HG03342 (cell line): ENCODE measurements at regions not wholly inside any gene's neighbourhood (a gene's known extent, or its start where the extent isn't known, plus 50 kb on each side); places are given as distances from the start of the nearest gene placed in this dataset.
"Not testable (repeated sequence)": the region's sequence is repeated elsewhere in the genome, so short reads cannot be mapped to it uniquely, and the experiment has no call there.

Experiments used
- ATAC-seq: cut with Tn5 transposase; IDR thresholded peaks from one replicate; pipeline ENCODE4 v1.9.1; 2021; ENCODE audit warnings: mild to moderate bottlenecking, moderate library complexity; ENCODE audit not compliant: unreplicated experiment

GRCh38 chr20:53891306-53891894 is 179.0 kb downstream of the BCAS1 start:
- ATAC-seq, result no peak

GRCh38 chr20:53890443-53891305 is 179.7 kb downstream of the BCAS1 start:
- ATAC-seq, result no peak

GRCh38 chr20:53889411-53890148 is 180.8 kb downstream of the BCAS1 start:
- no peak for ATAC-seq

- no peak for ATAC-seq
Observed at GRCh38 chr20:53888951-53889350, 181.4 kb downstream of the BCAS1 start.

GRCh38 chr20:53888510-53888909 is 181.9 kb downstream of the BCAS1 start:
- no peak for ATAC-seq

GRCh38 chr20:53887973-53888372 is 182.4 kb downstream of the BCAS1 start:
- no peak for ATAC-seq

GRCh38 chr20:53884859-53885541 is 185.4 kb downstream of the BCAS1 start:
- no peak for ATAC-seq

- no peak for ATAC-seq
Observed at GRCh38 chr20:53883098-53883911, 187.1 kb downstream of the BCAS1 start.

DNA sequence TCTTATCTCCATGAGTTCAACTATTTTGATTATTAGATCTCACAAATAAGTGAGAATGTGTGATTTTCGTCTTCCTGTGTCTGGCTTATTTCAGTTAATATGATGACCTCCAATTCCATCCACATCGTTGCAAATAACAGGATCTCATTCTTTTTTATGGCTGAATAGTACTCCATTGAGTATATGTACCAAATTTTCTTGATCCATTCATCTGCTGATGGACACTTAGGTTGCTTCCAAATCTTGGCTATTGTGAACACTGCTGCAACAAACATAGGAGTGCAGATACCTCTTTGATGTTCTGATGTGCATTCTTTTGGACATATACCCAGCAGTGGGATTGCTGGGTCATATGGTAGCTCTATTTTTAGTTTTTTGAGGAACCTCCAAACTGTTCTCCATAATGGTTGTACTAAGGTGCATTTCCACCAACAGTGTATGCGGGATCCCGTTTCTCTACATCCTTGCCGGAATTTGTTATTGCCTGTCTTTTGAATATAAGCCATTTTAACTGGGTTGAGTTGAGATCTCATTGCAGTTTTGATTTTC is 187.9 kb downstream of the BCAS1 start:
- not testable (repeated sequence) for ATAC-seq

GRCh38 chr20:53881362-53881761 is 189.0 kb downstream of the BCAS1 start:
- ATAC-seq, result no peak

GRCh38 chr20:53880108-53880641 is 190.2 kb downstream of the BCAS1 start:
- no peak for ATAC-seq

- ATAC-seq, result no peak
Observed at GRCh38 chr20:53879048-53879684, 191.2 kb downstream of the BCAS1 start.

DNA sequence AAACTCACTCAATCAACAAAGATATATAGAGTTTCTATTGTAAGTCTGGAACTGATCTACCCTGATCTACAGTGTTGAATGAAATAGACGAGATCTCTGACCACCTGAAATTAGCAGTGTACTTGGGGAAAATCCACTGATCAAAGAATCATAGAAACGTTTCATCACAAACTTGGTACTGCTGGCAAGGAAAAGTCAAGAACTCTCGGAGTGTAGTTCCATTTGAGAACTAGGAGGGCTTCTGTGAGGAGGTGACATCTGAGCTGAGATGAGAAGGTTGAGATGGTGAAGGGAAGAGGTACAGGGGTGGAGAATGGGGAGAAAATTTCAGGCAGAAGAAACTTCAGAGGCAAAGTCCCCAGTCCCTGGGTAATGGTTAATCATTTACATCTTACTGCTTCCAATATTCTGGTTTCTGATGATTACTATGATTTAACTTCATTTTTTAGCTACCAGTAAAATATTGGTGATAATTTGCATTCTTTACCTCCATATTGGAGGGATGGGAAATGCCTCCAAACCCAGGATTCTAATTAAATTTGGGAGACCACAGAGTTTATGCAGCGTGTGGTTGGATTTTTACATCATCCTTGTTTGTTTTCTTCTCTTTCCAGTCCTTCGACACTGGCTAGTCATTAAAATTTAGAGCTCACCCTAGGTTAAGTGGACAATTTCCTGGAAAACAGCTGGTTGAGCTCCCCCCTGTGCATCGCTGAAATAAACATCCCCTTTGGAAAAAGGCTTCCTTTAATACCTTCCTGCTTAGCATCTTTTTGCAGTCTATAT is 191.9 kb downstream of the BCAS1 start:
- ATAC-seq, result no peak

- ATAC-seq, result no peak
Observed at GRCh38 chr20:53876956-53877355, 193.4 kb downstream of the BCAS1 start.

DNA sequence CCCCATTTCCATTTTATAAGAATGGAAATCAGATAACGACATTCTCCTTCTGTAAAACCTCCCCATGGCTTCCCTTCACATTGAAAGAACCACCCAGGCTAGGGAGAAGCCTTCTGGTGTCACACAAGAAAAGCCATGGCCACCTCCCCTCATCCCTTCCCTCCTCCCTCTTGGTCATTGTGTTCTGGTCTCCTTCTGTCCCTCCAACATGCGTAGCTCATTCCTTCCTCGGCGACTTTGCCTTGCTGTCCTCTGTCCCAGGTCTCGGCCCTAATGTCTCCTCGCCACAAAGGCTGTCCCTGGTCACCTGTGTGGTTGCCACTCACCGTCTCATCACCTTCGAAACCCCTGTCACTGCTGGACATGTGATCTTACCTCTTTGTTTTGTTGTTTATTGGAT is 193.9 kb downstream of the BCAS1 start:
- no peak for ATAC-seq

DNA sequence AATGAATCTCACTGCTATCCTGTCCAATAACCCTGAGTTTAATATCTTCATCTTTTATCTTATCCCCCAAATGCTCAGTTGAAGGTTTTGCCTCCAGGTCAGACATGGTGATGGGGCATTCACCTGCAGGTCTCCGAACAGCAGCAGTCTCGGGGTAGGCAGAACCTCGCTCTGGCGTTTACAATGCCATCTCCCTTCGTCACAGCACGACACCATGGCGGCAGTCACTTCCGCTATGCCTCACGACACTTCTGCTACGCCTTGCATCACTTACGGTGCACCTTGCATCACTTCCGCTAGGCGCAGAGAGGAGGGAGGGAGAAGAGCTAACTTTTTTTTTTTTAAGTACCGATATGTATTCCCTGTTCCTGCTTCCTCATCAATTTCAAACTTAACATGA is 194.9 kb downstream of the BCAS1 start:
- ATAC-seq, result no peak

DNA sequence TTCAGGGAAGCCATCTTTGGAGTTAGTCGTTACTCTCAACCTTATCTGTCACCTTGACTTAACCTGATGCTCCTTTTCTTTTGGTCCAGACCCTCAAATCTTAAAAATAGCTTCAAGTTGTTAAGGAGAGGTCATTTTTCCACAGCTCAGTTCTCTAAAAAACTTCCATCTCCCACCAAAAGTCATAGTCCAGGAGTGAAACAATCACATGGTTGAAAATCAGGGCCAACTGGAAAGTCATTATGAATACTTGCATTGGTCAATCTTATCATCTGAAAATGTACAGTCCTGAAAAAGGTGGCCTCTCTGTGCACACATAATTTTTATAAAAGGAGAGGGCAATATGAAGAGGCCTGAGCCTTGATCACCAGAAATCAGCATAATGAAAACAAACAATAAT is 195.7 kb downstream of the BCAS1 start:
- ATAC-seq, result no peak

DNA sequence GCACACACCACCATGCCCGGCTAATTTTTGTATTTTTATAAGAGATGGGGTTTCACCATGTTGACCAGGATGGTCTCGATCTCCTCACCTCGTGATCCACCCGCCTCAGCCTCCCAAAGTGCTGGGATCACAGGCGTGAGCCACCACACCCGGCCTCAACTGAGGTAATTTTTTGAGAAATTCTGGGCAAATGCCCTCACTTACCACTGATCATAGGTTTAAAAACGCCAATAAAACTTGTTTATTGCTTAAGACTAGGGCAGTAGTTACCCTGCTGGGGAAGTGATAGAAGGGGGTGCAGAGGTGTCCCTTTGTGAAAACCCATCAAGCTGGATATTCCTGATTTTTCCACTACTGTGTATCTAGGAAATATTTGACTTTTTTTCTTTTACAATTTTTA is 196.3 kb downstream of the BCAS1 start:
- ATAC-seq, result no peak

- ATAC-seq, result no peak
Observed at GRCh38 chr20:53873230-53873604, 197.2 kb downstream of the BCAS1 start.
